ENCODE measurements at regions not wholly inside any gene's neighbourhood (a gene's known extent, or its start where the extent isn't known, plus 50 kb on each side); places are given as distances from the start of the nearest gene placed in this dataset.

GRCh38 chr11:112806256-112806655, 155.0 kb upstream of the NCAM1 start:
- DNase-seq (no peak), ATAC-seq (no peak)
- Mint-ChIP-seq H3K9me3 (no peaks in the 10 kb centered on the region), H3K36me3 (ENCODE audit: low read depth) (no peaks in the 10 kb centered on the region), H3K27ac (no peak overlapping the region), H3K4me1 (ENCODE audit: low read depth) (no peaks in the 10 kb centered on the region), H3K4me3 (no peak overlapping the region), H3K27me3 (peaks cover 2% of the 10 kb centered on the region)
- CTCF ChIA-PET: interaction anchor here (1.3 kb wide), 1 partner anchor 11 kb away, joined by 3 read pairs; no protein-coding TSS in a partner anchor
- POLR2A ChIA-PET: no interaction called here
- intact Hi-C loops (cut with micrococcal nuclease): no loop called here
- TF ChIP-seq, protein P1, sequence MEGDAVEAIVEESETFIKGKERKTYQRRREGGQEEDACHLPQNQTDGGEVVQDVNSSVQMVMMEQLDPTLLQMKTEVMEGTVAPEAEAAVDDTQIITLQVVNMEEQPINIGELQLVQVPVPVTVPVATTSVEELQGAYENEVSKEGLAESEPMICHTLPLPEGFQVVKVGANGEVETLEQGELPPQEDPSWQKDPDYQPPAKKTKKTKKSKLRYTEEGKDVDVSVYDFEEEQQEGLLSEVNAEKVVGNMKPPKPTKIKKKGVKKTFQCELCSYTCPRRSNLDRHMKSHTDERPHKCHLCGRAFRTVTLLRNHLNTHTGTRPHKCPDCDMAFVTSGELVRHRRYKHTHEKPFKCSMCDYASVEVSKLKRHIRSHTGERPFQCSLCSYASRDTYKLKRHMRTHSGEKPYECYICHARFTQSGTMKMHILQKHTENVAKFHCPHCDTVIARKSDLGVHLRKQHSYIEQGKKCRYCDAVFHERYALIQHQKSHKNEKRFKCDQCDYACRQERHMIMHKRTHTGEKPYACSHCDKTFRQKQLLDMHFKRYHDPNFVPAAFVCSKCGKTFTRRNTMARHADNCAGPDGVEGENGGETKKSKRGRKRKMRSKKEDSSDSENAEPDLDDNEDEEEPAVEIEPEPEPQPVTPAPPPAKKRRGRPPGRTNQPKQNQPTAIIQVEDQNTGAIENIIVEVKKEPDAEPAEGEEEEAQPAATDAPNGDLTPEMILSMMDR (IDR thresholded peaks at IDR 0.05): no peak

- ATAC-seq (no peak), DNase-seq (no peak)
- intact Hi-C loops (cut with micrococcal nuclease): no loop called here
- H3K36me3 Mint-ChIP-seq (ENCODE audit: low read depth): no peaks in the 10 kb centered on the region
- no peaks in the 10 kb centered on the region for H3K9me3 Mint-ChIP-seq
- no peak overlapping the region for H3K4me3 Mint-ChIP-seq
- H3K27ac Mint-ChIP-seq: no peak overlapping the region
- ChIA-PET POLR2A (no interaction called here), CTCF (interaction anchor here (1.3 kb wide), 1 partner anchor 11 kb away, joined by 3 read pairs; no protein-coding TSS in a partner anchor)
- H3K27me3 Mint-ChIP-seq: peaks cover 2% of the 10 kb centered on the region
- TF ChIP-seq, protein P1 (IDR thresholded peaks at IDR 0.05): no peak
- no peaks in the 10 kb centered on the region for H3K4me1 Mint-ChIP-seq (ENCODE audit: low read depth)
Observed at GRCh38 chr11:112806876-112807275, 154.3 kb upstream of the NCAM1 start.

DNA sequence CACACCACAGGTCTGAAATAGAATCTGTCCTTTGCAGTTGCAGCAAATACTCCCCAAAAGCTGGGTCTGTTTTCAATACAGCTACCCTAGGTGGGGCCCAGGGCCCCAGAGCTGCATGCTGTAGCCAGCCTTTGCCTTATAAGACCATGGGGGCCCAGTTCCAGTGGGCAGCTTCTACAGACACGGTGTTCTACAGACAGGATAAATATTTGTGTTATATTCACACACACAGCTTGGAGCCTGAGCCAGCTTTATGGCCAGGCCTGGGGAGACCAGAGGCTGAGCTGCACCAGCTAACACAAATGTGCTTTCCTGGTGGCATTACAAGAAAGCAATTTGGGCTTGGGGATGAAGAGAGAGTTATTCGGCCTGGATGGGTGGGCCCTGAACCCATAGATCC, 151.8 kb upstream of the NCAM1 start:
- Mint-ChIP-seq H3K4me3 (no peak overlapping the region), H3K27me3 (peaks cover 3% of the 10 kb centered on the region), H3K4me1 (ENCODE audit: low read depth) (no peaks in the 10 kb centered on the region), H3K27ac (no peak overlapping the region), H3K9me3 (peaks cover 3% of the 10 kb centered on the region), H3K36me3 (ENCODE audit: low read depth) (no peaks in the 10 kb centered on the region)
- DNase-seq (no peak), ATAC-seq (no peak)
- POLR2A ChIA-PET: no interaction called here
- TF ChIP-seq, protein P1 (IDR thresholded peaks at IDR 0.05): no peak
- CTCF ChIA-PET: interaction anchor here (1.5 kb wide), 2 partner anchors 11 to 221 kb away, joined by 3 to 4 read pairs; no protein-coding TSS in a partner anchor
- intact Hi-C loops (cut with micrococcal nuclease): no loop called here

- ChIA-PET CTCF (interaction anchor here (1.5 kb wide), 2 partner anchors 13 to 222 kb away, joined by 3 to 4 read pairs; no protein-coding TSS in a partner anchor), POLR2A (no interaction called here)
- H3K4me3 Mint-ChIP-seq: no peak overlapping the region
- peaks cover 3% of the 10 kb centered on the region for H3K9me3 Mint-ChIP-seq
- H3K4me1 Mint-ChIP-seq (ENCODE audit: low read depth): no peaks in the 10 kb centered on the region
- intact Hi-C loops (cut with micrococcal nuclease): no loop called here
- DNase-seq (no peak), ATAC-seq (no peak)
- H3K27ac Mint-ChIP-seq: no peak overlapping the region
- no peaks in the 10 kb centered on the region for H3K36me3 Mint-ChIP-seq (ENCODE audit: low read depth)
- TF ChIP-seq, protein P1 (IDR thresholded peaks at IDR 0.05): no peak
- peaks cover 3% of the 10 kb centered on the region for H3K27me3 Mint-ChIP-seq
Observed at GRCh38 chr11:112810951-112811350, 150.3 kb upstream of the NCAM1 start.

- ChIA-PET CTCF (no interaction called here), POLR2A (no interaction called here)
- peaks cover 3% of the 10 kb centered on the region for H3K27me3 Mint-ChIP-seq
- no peak overlapping the region for H3K4me3 Mint-ChIP-seq
- TF ChIP-seq, protein P1 (IDR thresholded peaks at IDR 0.05): no peak
- DNase-seq: no peak
- H3K9me3 Mint-ChIP-seq: peaks cover 3% of the 10 kb centered on the region
- no peak for ATAC-seq
- no peaks in the 10 kb centered on the region for H3K36me3 Mint-ChIP-seq (ENCODE audit: low read depth)
- intact Hi-C loops (cut with micrococcal nuclease): no loop called here
- no peak overlapping the region for H3K27ac Mint-ChIP-seq
- H3K4me1 Mint-ChIP-seq (ENCODE audit: low read depth): no peaks in the 10 kb centered on the region
Observed at GRCh38 chr11:112811783-112812182, 149.4 kb upstream of the NCAM1 start.

Measured in activated CD8-positive, alpha-beta T cell treated with anti-CD3 and anti-CD28 coated beads for 36 hours (primary cell).